Panc1 (cell line): ENCODE measurements at regions not wholly inside any gene's neighbourhood (a gene's known extent, or its start where the extent isn't known, plus 50 kb on each side); places are given as distances from the start of the nearest gene placed in this dataset.

Experiments used
- CTCF ChIP-seq: fragments of 450-650 bp; IDR thresholded peaks from 2 replicates; pipeline ENCODE4 v1.5.1; 2017; ENCODE audit warnings: mild to moderate bottlenecking
- POLR2AphosphoS5 ChIP-seq: IDR thresholded peaks from 2 replicates; pipeline ENCODE4 v1.6.1; 2012; ENCODE audit warnings: mild to moderate bottlenecking, low read depth, low read length, moderate library complexity
- TCF7L2 ChIP-seq: IDR thresholded peaks from 2 replicates; pipeline ENCODE4 v1.6.1; 2011; ENCODE audit warnings: mild to moderate bottlenecking, low read depth, low read length, inconsistent platforms

GRCh38 chr7:119802147-119802546 lies 470.8 kb upstream of the KCND2 start:
- TF ChIP-seq CTCF, result no peak
- TF ChIP-seq POLR2AphosphoS5, result no peak
- no peak for TF ChIP-seq TCF7L2
